Forelimb muscle (tissue), 1 donor: ENCODE measurements at regions not wholly inside any gene's neighbourhood (a gene's known extent, or its start where the extent isn't known, plus 50 kb on each side); places are given as distances from the start of the nearest gene placed in this dataset.

ENCODE experiments used
- DNase-seq: peaks from one replicate; pipeline ENCODE4 v3.0.0-alpha.2; 2013; ENCODE audit warnings: low read depth

- peak; percentile 24 for DNase-seq
These were observed 518.7 kb downstream of the MCTP2 start for GRCh38 chr15:94749811-94750617.

DNA sequence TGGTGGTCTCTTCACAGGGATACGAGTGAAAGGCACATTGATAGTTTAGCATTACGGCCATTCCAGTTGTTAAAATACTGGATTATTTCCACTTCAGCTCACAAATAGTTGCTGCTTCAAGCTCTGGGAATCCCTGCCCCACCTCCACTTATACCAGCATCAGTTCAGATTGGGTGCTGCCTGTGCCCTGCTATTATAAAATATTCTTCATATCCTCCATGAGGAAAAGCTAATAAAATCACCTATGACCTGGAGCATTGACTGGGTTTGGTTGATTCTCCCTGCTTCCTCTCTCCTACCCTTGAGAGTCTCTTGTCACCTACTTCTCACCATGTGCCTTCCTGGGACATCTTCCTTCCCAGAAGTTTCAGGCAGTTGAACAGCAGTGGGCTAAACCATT lies 529.0 kb downstream of the MCTP2 start:
- DNase-seq, result no peak

- DNase-seq, result no peak
These were observed 530.2 kb downstream of the MCTP2 start for GRCh38 chr15:94761574-94761973.

GRCh38 chr15:94769089-94769488 lies 537.7 kb downstream of the MCTP2 start:
- DNase-seq, result no peak

DNA sequence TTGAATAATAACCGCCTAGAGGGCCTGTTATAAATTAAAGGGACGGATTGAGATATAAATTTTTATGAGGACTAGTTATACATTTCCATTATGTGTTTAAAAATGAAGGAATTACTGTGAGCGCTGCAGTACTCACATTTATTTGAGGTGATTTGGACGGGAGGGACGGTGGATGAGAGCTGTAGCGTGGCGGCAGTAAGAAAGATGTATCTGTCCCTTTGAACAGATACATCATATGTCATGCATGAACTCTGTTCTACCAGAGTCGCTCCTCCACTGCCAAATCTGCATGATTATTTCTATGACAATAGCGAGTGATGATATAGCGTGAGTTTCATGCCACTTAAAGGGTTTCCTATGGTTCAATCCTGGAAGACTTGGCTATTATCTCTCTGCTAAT lies 538.8 kb downstream of the MCTP2 start:
- DNase-seq, result no peak

DNA sequence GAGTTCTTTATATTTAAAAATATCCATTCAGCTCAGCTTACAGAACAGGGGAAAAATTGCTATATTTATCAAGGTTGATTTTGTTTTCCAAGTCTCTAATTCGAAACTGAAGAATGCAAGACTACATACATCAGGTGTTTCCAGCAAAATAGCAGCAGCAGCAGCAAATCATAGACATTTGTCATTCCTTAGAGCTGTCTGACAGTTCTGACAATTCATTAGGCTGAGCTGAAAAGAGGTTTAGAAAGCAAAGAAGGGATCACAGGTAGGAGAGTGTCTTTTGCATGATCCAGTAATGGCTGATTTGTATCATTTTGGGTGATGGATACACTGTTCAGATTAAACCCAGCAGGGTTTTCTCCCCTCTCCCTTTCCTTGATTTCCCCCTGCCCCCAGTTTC lies 545.7 kb downstream of the MCTP2 start:
- no peak for DNase-seq

- no peak for DNase-seq
These were observed 547.5 kb downstream of the MCTP2 start for GRCh38 chr15:94778840-94779239.

DNA sequence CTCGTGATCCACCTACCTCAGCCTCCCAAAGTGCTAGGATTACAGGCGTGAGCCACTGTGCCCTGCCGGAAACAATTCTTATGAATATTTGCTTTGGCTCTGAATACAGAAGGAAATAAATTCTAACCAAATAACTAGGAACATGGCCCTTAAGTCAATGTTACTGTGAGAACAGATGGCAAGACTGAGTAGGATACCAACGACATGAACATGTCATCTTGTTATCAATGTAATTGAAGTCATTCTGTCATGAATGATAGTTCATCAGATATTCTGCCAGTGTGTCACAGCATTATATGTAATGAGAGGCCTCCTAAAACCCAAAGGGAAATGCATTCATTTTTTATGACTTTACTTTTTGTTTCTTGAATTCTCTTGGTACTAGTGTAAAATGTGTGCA lies 548.8 kb downstream of the MCTP2 start:
- DNase-seq, result no peak

- no peak for DNase-seq
These were observed 553.7 kb downstream of the MCTP2 start for GRCh38 chr15:94785091-94785490.

GRCh38 chr15:94791008-94791407 lies 559.6 kb downstream of the MCTP2 start:
- DNase-seq, result no peak

DNA sequence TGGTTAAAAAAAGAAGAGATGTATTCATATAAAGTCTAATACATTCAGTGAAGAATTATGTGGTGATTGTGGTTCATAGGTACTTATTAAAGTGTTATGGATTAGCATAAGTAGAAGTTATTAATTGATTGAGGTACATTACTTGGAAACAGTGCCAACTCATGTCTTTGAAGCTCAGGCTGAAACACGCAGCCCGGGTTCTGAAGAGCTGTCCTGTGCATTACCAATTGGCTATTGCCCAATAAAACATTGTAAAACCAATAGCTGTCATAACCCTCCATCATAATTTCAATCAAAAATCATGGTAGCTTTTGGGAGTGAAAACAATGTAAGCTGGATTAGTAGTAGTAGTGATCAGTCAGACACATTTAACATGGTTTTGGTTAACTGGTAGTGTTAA lies 560.1 kb downstream of the MCTP2 start:
- no peak for DNase-seq

DNA sequence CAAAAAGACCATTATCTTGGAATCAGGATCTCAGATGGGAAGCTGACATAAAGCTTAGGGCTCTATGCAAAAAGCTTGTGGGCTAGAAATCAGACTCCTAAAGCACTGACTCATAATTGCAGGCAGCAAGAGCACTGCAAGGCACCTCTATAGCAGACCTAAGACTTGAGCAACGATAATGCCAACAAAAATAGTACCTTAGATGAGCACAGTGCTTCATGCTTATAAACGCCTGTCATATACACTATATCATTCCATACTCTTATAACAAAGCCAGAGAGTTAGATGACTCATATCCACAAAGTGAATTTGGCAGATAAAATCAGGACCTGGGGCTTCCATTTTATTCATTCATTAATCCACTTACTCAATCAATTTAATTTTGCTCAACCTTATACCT lies 560.8 kb downstream of the MCTP2 start:
- no peak for DNase-seq

DNA sequence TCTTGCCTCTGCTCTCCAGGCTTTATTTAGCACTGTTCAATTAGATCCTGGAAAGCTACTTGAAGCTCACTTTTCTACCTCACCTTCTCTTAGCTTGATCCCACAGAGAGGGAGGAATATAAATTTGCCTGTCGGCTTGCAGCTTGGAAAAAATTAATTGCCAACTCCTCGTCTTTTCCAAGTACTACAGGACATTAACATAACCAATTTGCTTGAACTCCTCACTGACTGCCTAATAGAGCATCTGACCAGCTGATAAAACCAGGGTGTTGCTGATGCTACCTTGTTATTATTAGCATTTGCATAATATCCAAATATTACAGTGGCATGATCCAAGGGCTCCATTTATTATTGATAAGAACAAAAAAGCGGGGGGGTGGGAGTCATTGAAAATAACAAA lies 561.8 kb downstream of the MCTP2 start:
- no peak for DNase-seq

- DNase-seq, result no peak
These were observed 562.3 kb downstream of the MCTP2 start for GRCh38 chr15:94793641-94794040.

- no peak for DNase-seq
These were observed 573.3 kb downstream of the MCTP2 start for GRCh38 chr15:94804613-94805012.

- DNase-seq, result no peak
These were observed 583.9 kb downstream of the MCTP2 start for GRCh38 chr15:94815110-94815731.

DNA sequence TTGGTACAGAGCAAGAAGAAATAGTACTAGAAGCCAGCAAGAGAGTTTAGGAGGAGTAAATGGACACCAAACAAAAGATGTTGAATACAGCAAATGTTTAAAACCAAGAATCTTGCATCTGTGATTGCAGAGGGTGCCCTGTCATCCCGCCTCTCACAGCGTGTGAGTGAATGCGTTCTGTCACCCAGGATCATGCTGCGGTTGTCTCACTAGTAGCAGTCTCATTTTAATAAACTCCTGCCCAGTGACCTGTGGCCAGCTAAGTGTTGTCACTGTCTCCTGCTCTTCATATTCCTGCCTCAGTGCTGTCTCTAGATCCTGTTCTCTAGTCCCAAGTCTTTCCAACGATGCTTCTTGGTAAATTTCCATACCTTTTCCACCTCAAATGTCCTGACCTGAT lies 584.6 kb downstream of the MCTP2 start:
- no peak for DNase-seq

GRCh38 chr15:94829887-94830884 lies 598.8 kb downstream of the MCTP2 start:
- DNase-seq, result no peak

DNA sequence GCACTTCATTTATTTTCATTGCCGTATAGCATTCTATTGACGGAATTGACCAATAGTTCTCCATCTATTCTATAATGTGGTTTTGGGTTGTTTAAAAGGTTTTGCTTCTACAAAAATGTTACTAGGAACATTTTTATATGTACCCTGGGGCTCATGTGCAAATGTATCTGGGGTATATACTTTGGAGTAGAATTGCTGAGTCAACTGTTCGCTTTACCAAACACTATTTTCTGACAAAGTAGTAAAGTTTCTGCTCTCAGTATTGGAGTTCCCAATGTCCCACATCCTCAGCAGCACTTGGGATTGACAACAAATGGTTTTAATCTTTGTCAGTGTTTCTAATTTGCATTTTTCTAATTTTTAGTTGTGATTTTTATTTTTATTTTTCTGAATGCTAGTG lies 602.6 kb downstream of the MCTP2 start:
- no peak for DNase-seq

GRCh38 chr15:94834494-94834893 lies 603.1 kb downstream of the MCTP2 start:
- DNase-seq, result no peak

DNA sequence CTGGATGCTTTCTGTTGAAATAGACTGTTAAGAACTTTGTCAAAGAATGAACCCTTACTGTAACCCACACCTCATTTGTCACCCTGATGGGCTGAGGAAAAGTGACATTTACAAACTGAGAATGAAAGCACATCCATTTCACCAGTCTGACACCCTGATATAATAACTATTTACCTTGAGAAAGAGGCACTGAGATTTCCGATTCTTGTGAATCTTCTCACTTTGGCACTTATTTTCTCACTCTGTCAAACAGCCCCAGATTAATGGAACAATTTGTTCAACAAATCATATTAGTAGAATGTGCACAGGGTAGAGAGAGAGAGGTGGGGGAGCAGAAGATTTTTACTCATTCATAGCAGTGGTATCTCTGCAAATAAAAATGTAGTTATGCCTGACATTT lies 606.9 kb downstream of the MCTP2 start:
- no peak for DNase-seq
